Activated naive CD8-positive, alpha-beta T cell (primary cell): ENCODE measurements at regions not wholly inside any gene's neighbourhood (a gene's known extent, or its start where the extent isn't known, plus 50 kb on each side); places are given as distances from the start of the nearest gene placed in this dataset.

Experiments
- H3K27ac Mint-ChIP-seq: one replicate; pipeline ENCODE4 v1.8.0; 2021; ENCODE audit warnings: mixed read lengths
- H3K27me3 Mint-ChIP-seq: one replicate; pipeline ENCODE4 v1.8.0; 2021; ENCODE audit warnings: mixed read lengths
- H3K36me3 Mint-ChIP-seq: one replicate; pipeline ENCODE4 v1.8.0; 2021; ENCODE audit warnings: mixed read lengths
- H3K4me1 Mint-ChIP-seq: one replicate; pipeline ENCODE4 v1.8.0; 2021; ENCODE audit warnings: low read depth, mixed read lengths
- H3K4me3 Mint-ChIP-seq: one replicate; pipeline ENCODE4 v1.8.0; 2021; ENCODE audit warnings: mild to moderate bottlenecking, mixed read lengths
- H3K9me3 Mint-ChIP-seq: one replicate; pipeline ENCODE4 v1.8.0; 2021; ENCODE audit warnings: low read depth, mixed read lengths

GRCh38 chr2:183552716-183553115 lies 428.5 kb downstream of the NUP35 start:
- Mint-ChIP-seq H3K27ac (no peak overlapping the region), H3K4me3 (no peak overlapping the region), H3K36me3 (no peaks in the 10 kb centered on the region), H3K27me3 (no peaks in the 10 kb centered on the region), H3K9me3 (peaks cover 15% of the 10 kb centered on the region), H3K4me1 (no peaks in the 10 kb centered on the region)

GRCh38 chr2:183564726-183565125 lies 440.5 kb downstream of the NUP35 start:
- no peaks in the 10 kb centered on the region for H3K27me3 Mint-ChIP-seq
- H3K9me3 Mint-ChIP-seq: no peaks in the 10 kb centered on the region
- no peak overlapping the region for H3K27ac Mint-ChIP-seq
- H3K4me3 Mint-ChIP-seq: no peak overlapping the region
- no peaks in the 10 kb centered on the region for H3K4me1 Mint-ChIP-seq
- H3K36me3 Mint-ChIP-seq: no peaks in the 10 kb centered on the region

DNA sequence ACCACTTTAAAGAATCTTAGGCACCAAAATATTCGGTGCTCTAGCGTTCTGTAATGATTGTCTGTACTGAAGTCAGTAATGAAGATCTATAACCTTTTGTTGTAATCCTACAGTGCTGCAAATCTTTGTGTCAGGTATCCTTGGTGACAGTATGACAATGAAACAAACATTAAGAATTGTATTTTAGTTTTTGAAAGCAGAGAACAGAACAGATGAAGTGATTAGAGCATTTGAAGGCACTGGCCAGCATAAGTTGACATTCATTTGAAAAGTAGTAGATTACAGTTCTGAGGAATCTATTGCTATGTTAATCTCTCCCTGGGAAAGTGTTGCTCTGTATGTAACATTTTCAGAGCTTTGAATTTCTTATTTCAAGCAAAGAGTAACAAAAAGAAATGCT lies 451.2 kb downstream of the NUP35 start:
- H3K36me3 Mint-ChIP-seq: no peaks in the 10 kb centered on the region
- H3K4me1 Mint-ChIP-seq: no peaks in the 10 kb centered on the region
- H3K4me3 Mint-ChIP-seq: no peak overlapping the region
- no peaks in the 10 kb centered on the region for H3K27me3 Mint-ChIP-seq
- H3K9me3 Mint-ChIP-seq: peaks cover 14% of the 10 kb centered on the region
- H3K27ac Mint-ChIP-seq: no peak overlapping the region

- no peak overlapping the region for H3K27ac Mint-ChIP-seq
- no peaks in the 10 kb centered on the region for H3K27me3 Mint-ChIP-seq
- H3K4me3 Mint-ChIP-seq: no peak overlapping the region
- H3K36me3 Mint-ChIP-seq: no peaks in the 10 kb centered on the region
- no peaks in the 10 kb centered on the region for H3K4me1 Mint-ChIP-seq
- peaks cover 13% of the 10 kb centered on the region for H3K9me3 Mint-ChIP-seq
These were observed 455.4 kb downstream of the NUP35 start for GRCh38 chr2:183579686-183580085.

GRCh38 chr2:183592271-183592670 lies 468.0 kb downstream of the NUP35 start:
- Mint-ChIP-seq H3K27ac (no peak overlapping the region), H3K27me3 (no peaks in the 10 kb centered on the region), H3K36me3 (no peaks in the 10 kb centered on the region), H3K4me1 (no peaks in the 10 kb centered on the region), H3K4me3 (no peak overlapping the region), H3K9me3 (peaks cover 10% of the 10 kb centered on the region)

DNA sequence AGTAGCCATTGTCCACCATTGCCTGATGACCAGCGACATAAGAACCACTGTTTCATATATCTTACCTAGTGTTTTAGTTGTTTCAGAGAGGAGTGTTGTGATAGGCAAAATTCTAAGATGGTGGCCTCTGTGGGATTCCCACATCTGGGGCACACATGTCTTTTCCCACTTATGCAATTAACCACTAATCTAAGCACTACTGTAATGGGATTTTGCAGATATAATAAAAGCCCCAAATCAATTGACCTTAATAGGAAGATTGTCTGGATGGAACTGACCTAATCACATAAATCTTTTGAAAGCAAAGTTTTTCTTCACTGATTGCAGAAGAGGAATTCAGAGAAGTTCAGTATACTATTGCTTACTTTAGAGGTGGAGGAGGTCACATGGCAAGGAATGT lies 469.9 kb downstream of the NUP35 start:
- no peaks in the 10 kb centered on the region for H3K4me1 Mint-ChIP-seq

DNA sequence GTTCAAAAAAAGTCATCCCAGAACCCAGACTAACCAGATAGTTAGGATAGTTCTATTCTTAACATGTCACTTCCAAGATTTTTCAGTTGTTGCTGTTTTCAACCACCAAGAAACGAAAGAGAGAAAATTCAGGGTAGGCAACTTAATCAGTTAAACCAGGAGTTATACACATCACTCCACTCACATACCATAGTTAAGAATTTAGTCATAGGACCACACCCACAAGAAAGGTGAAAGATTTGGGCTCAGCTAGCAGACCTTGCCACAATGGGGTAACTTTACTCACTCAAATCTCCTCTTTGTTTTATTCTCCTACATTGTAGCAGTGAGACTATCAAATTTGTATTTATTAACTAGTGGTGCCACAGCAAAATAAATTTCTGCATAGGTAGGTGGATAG lies 473.6 kb downstream of the NUP35 start:
- H3K9me3 Mint-ChIP-seq: peaks cover 10% of the 10 kb centered on the region

More for the DNA sequence above, 469.9 kb downstream of the NUP35 start:
- Mint-ChIP-seq H3K9me3 (peaks cover 10% of the 10 kb centered on the region), H3K27me3 (no peaks in the 10 kb centered on the region), H3K36me3 (no peaks in the 10 kb centered on the region), H3K4me3 (no peak overlapping the region), H3K27ac (no peak overlapping the region)

DNA sequence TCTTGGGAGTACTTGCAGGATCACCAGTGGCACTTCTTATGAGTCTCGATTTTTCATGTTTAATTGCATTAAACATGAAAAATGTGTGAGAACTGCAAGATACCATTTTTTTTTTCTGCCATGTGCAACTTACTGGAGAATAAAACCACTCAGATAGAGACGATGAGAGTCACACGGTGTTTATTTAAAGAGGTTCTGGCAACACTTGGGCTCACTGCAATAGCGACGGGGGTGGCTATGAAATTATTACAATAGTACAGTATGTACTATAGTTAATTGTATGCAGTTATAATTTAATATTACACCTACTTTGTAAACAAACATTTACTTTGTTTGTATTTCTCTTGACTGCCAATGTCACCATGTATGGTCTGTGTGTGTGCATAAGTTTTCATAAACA lies 479.8 kb downstream of the NUP35 start:
- Mint-ChIP-seq H3K27ac (no peak overlapping the region), H3K9me3 (peaks cover 4% of the 10 kb centered on the region), H3K27me3 (no peaks in the 10 kb centered on the region), H3K4me1 (no peaks in the 10 kb centered on the region), H3K4me3 (no peak overlapping the region), H3K36me3 (no peaks in the 10 kb centered on the region)

More for the DNA sequence above, 473.6 kb downstream of the NUP35 start:
- Mint-ChIP-seq H3K4me3 (no peak overlapping the region), H3K36me3 (no peaks in the 10 kb centered on the region), H3K4me1 (no peaks in the 10 kb centered on the region), H3K27ac (no peak overlapping the region), H3K27me3 (no peaks in the 10 kb centered on the region)

GRCh38 chr2:183605440-183605839 lies 481.2 kb downstream of the NUP35 start:
- Mint-ChIP-seq H3K4me1 (no peaks in the 10 kb centered on the region), H3K27ac (no peak overlapping the region), H3K4me3 (no peak overlapping the region), H3K27me3 (no peaks in the 10 kb centered on the region), H3K36me3 (no peaks in the 10 kb centered on the region), H3K9me3 (peaks cover 4% of the 10 kb centered on the region)

DNA sequence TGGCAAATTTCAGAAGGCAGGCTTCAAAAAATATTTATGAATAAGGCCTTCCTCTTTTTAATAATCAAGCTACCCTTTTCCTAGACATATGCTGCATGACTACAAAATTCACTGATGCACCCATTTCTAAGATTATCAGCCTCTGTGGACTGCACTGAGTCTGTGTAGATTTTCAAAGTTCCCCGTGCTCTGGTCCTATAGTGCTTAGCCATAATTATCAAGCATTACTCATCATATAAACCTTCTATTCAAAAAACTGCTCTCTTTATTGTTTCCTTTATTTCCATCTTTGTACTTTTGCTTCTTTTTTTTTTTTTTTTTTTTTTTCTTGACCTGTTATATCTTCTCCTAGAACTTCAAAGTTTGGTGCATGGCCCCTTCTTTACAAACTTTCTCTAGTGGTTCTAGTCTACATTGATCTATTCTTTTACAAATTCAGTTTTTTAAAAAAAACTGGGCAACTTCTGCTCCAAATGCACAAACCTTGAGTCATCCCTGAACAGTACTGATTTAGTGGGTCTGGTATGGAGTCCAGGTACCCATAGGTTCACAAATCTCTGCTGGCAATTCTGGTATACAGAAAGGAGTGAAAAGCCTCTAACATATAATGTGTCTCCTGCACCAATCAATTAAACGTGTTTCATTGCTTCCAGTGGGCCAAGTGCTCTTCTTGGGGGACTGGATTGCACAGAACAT lies 481.9 kb downstream of the NUP35 start:
- Mint-ChIP-seq H3K4me3 (no peak overlapping the region), H3K36me3 (no peaks in the 10 kb centered on the region), H3K4me1 (no peaks in the 10 kb centered on the region), H3K27me3 (no peaks in the 10 kb centered on the region), H3K9me3 (peaks cover 8% of the 10 kb centered on the region), H3K27ac (no peak overlapping the region)

DNA sequence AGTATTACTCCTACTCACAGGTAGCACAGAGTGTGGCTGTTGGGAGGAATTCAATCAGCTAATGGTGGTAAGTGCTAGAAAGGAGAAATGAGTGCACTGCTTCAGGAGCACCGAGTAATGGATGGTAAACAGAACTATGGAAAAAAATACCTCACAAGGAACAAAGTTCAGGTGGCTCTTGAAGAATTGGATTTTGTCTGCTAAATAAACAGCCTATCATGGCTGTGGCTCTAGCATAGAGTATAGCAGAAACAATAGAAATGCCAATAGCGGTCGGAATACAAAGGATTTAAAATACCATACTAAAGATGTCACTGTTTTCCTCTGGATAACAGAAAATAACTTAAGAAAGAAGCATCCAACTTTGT lies 482.5 kb downstream of the NUP35 start:
- peaks cover 8% of the 10 kb centered on the region for H3K9me3 Mint-ChIP-seq
- no peak overlapping the region for H3K27ac Mint-ChIP-seq
- H3K4me3 Mint-ChIP-seq: no peak overlapping the region
- no peaks in the 10 kb centered on the region for H3K27me3 Mint-ChIP-seq
- no peaks in the 10 kb centered on the region for H3K4me1 Mint-ChIP-seq
- H3K36me3 Mint-ChIP-seq: no peaks in the 10 kb centered on the region

DNA sequence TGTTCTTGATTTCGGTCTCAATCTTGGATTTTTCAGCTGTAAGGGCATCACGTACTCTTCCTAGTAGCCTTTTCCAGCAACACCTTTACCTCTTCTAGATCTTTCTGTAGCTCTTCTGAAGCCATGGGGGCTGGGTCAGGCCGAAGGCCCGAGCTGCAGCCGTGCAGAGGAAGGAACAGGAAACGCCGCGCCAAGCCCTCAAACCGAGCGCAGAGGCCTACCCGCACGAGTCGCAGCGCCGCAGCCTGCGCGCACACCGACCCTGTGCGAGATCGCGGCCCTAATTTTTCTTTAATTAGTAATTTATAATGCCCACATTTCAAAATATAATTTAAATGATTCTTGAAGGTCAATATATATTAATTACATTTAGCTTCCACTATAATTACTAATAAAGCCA lies 483.8 kb downstream of the NUP35 start:
- Mint-ChIP-seq H3K36me3 (no peaks in the 10 kb centered on the region), H3K27me3 (no peaks in the 10 kb centered on the region), H3K27ac (no peak overlapping the region), H3K4me3 (no peak overlapping the region), H3K9me3 (peaks cover 8% of the 10 kb centered on the region), H3K4me1 (no peaks in the 10 kb centered on the region)

GRCh38 chr2:183608747-183609146 lies 484.5 kb downstream of the NUP35 start:
- Mint-ChIP-seq H3K27ac (no peak overlapping the region), H3K27me3 (no peaks in the 10 kb centered on the region), H3K36me3 (no peaks in the 10 kb centered on the region), H3K4me1 (no peaks in the 10 kb centered on the region), H3K4me3 (no peak overlapping the region), H3K9me3 (peaks cover 8% of the 10 kb centered on the region)

DNA sequence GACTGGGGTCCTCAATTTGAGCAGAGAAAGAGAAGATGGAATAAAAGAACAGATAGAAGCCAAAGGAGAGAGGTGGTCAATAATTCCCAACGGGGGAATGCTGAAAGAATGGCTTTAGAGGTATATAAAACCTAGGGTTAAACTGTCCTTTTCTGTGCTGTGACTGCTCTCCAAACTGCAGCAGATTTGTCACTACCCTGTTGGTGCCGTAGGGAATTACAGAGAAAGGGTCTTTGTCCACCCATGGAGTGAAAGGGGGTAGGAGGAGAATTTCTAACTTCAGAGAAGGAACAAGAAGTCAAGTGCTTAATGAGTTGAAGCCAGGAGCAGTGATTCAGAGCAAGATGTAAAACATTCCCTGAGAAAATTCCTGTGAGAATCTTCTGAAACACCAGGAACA lies 486.5 kb downstream of the NUP35 start:
- Mint-ChIP-seq H3K27ac (no peak overlapping the region), H3K9me3 (peaks cover 4% of the 10 kb centered on the region), H3K27me3 (no peaks in the 10 kb centered on the region), H3K4me1 (no peaks in the 10 kb centered on the region), H3K36me3 (no peaks in the 10 kb centered on the region), H3K4me3 (no peak overlapping the region)

GRCh38 chr2:183614799-183615435 lies 490.7 kb downstream of the NUP35 start:
- Mint-ChIP-seq H3K27ac (no peak overlapping the region), H3K4me3 (no peak overlapping the region), H3K27me3 (no peaks in the 10 kb centered on the region), H3K36me3 (no peaks in the 10 kb centered on the region), H3K4me1 (no peaks in the 10 kb centered on the region), H3K9me3 (peaks cover 9% of the 10 kb centered on the region)

DNA sequence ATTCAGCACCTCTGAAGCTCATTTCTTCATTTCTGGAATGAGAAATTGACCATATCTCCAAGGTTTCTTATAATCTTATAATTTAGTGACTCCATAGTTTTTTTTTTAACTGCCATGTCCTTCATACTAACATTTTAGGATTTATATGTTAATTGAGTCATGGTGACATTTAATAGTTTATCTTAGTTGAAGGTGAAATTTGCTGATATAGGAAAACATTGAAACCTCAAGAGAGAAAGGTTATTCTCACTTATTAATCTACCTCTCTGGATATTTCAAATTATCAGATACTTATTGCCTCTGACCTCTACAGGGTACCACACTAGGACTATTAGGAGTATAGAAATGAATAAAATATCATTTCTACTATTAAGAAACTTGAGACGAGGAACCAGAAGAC lies 499.0 kb downstream of the NUP35 start:
- Mint-ChIP-seq H3K9me3 (peaks cover 5% of the 10 kb centered on the region), H3K36me3 (no peaks in the 10 kb centered on the region), H3K27ac (no peak overlapping the region), H3K4me3 (no peak overlapping the region), H3K27me3 (no peaks in the 10 kb centered on the region), H3K4me1 (no peaks in the 10 kb centered on the region)
